Left ventricle myocardium inferior (tissue), 1 donor: ENCODE measurements at regions not wholly inside any gene's neighbourhood (a gene's known extent, or its start where the extent isn't known, plus 50 kb on each side); places are given as distances from the start of the nearest gene placed in this dataset.

ENCODE experiments used
- DNase-seq: peaks from one replicate; pipeline ENCODE4 v3.0.0-alpha.2; 2020
- H3K27ac ChIP-seq: fragments of 200-600 bp; replicated peaks from 2 replicates; pipeline ENCODE4 v1.8.0; 2021
- H3K27me3 ChIP-seq: fragments of 200-600 bp; 2 replicates; pipeline ENCODE4 v1.8.0; 2021; ENCODE audit warnings: low read depth
- H3K36me3 ChIP-seq: fragments of 200-600 bp; 2 replicates; pipeline ENCODE4 v1.8.0; 2021
- H3K4me1 ChIP-seq: fragments of 200-600 bp; 2 replicates; pipeline ENCODE4 v1.8.0; 2021
- H3K4me3 ChIP-seq: fragments of 200-600 bp; 2 replicates; pipeline ENCODE4 v1.8.0; 2021; ENCODE audit warnings: mild to moderate bottlenecking, moderate library complexity
- H3K9me3 ChIP-seq: fragments of 200-600 bp; replicated peaks from 2 replicates; pipeline ENCODE4 v1.8.0; 2021
- intact Hi-C: fragments of 100-400 bp; cut with micrococcal nuclease; formaldehyde crosslinking; loops from one replicate; pipeline ENCODE4 v1.11.0; 2022
- TF ChIP-seq, protein P1 (sequence below): fragments of 200-600 bp; IDR thresholded peaks from 2 replicates; pipeline ENCODE4 v1.8.0; 2021; ENCODE audit warnings: antibody characterized with exemption, mild to moderate bottlenecking, borderline replicate concordance
- donor health status: DM: no; HTN: yes; CAD: no; lungs with severe emphysema.

DNA sequence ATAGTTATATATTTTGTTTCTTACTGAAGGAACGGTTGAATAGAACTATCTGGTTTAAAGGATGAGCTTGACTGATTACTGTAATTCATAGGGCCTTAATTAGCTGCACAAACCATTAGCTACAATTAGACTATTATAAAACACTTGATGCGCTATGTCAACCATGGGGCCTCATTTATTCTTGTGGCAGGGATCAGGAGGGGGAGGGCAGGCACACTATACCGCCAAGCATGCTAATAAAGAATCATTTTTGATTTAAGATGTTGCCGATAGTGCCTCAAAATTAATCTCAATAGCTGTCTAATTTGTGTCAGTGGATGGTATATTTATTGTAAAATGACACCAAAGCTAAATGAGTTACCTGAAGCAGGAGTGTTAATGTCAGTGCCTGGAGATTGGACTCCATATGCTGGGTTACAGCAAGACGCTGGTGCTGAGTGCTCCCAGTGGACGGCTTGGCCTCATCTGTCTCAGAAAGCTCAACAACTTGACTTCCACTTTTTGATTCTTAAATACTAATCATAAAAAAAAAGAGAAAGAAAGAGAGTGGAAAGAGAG is 1007.0 kb upstream of the CELF4 start:
- TF ChIP-seq, protein P1, sequence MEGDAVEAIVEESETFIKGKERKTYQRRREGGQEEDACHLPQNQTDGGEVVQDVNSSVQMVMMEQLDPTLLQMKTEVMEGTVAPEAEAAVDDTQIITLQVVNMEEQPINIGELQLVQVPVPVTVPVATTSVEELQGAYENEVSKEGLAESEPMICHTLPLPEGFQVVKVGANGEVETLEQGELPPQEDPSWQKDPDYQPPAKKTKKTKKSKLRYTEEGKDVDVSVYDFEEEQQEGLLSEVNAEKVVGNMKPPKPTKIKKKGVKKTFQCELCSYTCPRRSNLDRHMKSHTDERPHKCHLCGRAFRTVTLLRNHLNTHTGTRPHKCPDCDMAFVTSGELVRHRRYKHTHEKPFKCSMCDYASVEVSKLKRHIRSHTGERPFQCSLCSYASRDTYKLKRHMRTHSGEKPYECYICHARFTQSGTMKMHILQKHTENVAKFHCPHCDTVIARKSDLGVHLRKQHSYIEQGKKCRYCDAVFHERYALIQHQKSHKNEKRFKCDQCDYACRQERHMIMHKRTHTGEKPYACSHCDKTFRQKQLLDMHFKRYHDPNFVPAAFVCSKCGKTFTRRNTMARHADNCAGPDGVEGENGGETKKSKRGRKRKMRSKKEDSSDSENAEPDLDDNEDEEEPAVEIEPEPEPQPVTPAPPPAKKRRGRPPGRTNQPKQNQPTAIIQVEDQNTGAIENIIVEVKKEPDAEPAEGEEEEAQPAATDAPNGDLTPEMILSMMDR = no peak
- DNase-seq = no peak
- intact Hi-C loops = no loop called here

GRCh38 chr18:38571651-38572050 is 1006.1 kb upstream of the CELF4 start:
- H3K4me1 ChIP-seq = no peaks in the 10 kb centered on the region
- no peak overlapping the region for H3K27ac ChIP-seq
- H3K4me3 ChIP-seq = no peak overlapping the region
- intact Hi-C loops = no loop called here
- TF ChIP-seq, protein P1 = no peak
- no peak for DNase-seq
- H3K36me3 ChIP-seq = no peaks in the 10 kb centered on the region
- no peaks in the 10 kb centered on the region for H3K27me3 ChIP-seq
- H3K9me3 ChIP-seq = no peaks in the 10 kb centered on the region

More for the DNA sequence above, 1007.0 kb upstream of the CELF4 start:
- Histone ChIP-seq H3K4me3 (no peak overlapping the region), H3K9me3 (no peaks in the 10 kb centered on the region), H3K4me1 (no peaks in the 10 kb centered on the region), H3K27me3 (no peaks in the 10 kb centered on the region), H3K27ac (no peak overlapping the region), H3K36me3 (no peaks in the 10 kb centered on the region)

DNA sequence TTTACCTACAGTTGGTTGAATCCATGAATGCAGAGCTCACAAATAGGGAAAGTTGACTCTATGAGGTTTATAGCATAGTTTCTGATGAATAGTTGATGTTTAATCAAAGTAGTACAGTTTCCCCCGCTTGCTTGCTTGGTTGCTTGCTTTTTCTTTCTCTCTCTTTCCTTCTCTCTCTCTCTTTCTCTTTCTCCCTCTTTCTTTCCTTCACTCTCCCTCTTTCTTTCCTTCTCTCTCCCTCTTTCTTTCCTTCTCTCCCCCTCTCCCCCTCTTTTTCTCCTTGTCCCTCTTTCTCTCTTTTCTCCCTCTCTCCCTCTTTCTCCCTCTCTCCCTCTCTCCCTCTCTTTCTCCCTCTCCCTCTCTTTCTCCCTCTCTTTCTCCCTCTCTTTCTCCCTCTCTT is 999.9 kb upstream of the CELF4 start:
- no peaks in the 10 kb centered on the region for H3K36me3 ChIP-seq
- no peaks in the 10 kb centered on the region for H3K27me3 ChIP-seq
- DNase-seq = no peak
- intact Hi-C loops = no loop called here
- H3K4me1 ChIP-seq = no peaks in the 10 kb centered on the region
- H3K4me3 ChIP-seq = no peak overlapping the region
- TF ChIP-seq, protein P1 = no peak
- no peaks in the 10 kb centered on the region for H3K9me3 ChIP-seq
- no peak overlapping the region for H3K27ac ChIP-seq

DNA sequence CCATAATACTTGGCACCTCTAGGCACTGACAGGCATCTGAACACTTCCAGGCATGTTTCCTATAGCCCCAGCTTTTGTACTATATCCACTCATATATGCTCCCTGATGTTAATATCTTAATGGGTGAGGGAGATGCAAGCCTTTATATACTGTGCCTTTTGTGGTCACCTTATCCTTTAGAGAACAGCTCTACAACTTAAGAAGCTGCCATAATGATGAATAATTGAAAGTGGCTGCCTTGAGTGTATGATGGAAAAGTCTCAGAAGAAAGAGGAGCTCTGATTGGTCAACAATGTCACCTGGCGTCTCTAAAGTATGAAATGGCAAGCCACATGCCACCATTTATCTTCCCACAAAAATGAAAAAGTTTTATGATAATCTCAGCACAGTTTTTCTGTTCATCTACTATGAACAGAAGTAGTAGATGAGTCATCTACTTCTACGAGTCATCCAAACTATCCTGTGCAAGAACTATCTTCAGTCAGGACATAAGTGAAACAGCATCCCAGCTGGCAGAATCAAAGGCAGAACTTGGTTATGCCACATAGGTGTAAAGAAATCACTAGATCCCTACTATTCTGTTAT is 997.9 kb upstream of the CELF4 start:
- no peak for DNase-seq
- intact Hi-C loops = no loop called here
- TF ChIP-seq, protein P1 = no peak
- H3K27ac ChIP-seq = no peak overlapping the region
- no peaks in the 10 kb centered on the region for H3K27me3 ChIP-seq
- H3K4me1 ChIP-seq = no peaks in the 10 kb centered on the region
- H3K36me3 ChIP-seq = no peaks in the 10 kb centered on the region
- no peaks in the 10 kb centered on the region for H3K9me3 ChIP-seq
- H3K4me3 ChIP-seq = no peak overlapping the region

- TF ChIP-seq, protein P1 = no peak
- no peaks in the 10 kb centered on the region for H3K4me1 ChIP-seq
- H3K27me3 ChIP-seq = no peaks in the 10 kb centered on the region
- no peak for DNase-seq
- H3K9me3 ChIP-seq = no peaks in the 10 kb centered on the region
- no peak overlapping the region for H3K27ac ChIP-seq
- no peak overlapping the region for H3K4me3 ChIP-seq
- intact Hi-C loops = no loop called here
- no peaks in the 10 kb centered on the region for H3K36me3 ChIP-seq
Measured at GRCh38 chr18:38557006-38557405, 991.4 kb upstream of the CELF4 start.
